Left hindlimb (tissue), 1 donor: ENCODE measurements at regions not wholly inside any gene's neighbourhood (a gene's known extent, or its start where the extent isn't known, plus 50 kb on each side); places are given as distances from the start of the nearest gene placed in this dataset.

Experiments used
- DNase-seq: peaks from one replicate; pipeline ENCODE4 v3.0.0-alpha.2; 2018

DNA sequence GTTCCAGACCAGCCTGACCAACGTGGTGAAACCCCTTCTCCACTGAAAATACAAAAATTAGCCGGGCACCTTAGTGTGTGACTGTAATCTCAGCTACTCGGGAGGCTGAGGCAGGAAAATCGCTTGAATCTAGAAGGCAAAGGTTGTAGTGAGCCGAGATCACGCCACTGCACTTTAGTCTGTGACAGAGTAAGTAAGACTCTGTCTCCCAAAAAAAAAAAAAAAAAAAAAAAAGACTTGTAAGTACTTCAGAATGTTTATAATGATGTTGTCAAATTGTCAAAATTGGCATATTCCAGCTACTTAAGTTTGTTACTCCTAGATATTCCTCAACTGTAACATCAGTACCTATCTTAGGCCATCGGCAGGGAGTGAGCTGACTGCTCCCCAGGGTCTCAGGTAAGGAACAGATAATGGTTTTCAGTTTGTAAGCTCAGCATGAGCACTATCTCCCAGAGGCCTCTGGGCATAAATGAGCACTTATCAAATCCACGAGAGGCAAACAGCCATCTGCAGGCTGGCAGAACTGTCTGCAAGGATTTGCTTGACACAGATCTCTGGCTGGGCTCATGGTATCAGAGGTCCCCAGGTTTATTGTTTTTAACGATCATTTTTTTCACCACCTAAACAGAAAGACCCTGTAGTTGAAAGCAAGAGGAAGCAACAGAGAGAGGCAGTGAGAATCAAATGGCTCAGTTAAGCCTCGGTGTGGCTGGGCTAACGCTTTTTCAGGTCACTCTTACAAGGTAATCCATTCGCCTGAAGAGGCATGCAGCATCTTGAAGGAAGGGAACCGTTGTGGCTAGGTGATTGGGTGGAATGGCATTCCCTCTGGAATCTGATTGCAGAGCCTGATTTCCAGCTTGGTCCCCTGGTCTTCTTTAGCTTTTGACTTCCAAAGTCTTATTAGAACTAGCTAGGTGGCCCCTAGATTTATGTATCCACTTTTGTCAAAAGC is 115.9 kb downstream of the LY86 start:
- no peak for DNase-seq

DNA sequence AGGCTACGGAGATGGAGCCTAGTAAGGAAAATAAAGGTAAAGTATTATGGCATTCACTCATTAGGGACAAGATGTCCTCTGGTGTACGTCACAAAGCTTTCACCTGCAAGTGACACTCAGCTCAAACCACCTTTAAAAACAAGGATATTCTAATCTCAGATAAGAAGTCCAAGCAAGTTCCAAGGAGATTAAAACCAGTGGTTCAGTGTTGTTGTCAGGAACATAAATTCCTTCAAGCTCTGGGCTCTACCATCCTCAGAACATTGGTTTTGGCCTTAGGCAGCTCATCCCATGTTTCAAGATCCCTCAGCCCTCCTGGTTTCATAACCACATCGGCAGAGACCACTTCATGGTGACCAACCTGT is 116.5 kb downstream of the LY86 start:
- DNase-seq: no peak

DNA sequence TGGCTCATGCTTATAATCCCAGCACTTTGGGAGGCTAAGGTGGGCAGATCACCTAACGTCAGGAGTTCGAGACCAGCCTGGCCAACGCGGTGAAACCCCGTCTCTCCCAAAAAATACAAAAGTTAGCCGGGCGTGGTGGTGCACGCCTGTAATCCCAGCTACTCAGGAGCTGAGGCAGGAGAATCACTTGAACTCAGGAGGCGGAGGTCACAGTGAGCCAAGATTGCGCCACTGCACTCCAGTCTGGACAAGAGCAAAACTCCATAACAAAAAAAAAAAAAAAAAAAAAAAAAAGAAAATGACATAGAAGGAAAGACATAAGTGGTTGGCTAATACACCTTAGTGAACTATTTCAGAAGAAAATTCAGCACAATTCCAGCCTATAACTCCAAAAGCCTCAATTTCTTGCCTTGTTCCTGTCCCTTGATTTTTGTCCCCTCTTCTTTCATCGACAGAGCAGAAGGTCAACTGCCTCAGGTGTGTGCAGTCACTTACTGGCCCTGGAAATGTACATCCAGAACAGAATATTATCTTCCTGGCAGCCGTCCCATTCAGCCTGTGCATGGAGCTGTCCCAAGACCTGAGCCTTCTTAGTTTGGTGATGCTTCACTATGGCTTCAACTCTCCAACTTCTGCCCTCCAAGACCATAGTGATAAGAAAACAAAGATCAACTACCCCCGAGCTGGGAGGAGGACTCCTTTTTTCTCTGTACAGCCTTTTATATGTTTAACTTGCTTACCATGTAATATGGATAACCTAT is 117.6 kb downstream of the LY86 start:
- no peak for DNase-seq

DNA sequence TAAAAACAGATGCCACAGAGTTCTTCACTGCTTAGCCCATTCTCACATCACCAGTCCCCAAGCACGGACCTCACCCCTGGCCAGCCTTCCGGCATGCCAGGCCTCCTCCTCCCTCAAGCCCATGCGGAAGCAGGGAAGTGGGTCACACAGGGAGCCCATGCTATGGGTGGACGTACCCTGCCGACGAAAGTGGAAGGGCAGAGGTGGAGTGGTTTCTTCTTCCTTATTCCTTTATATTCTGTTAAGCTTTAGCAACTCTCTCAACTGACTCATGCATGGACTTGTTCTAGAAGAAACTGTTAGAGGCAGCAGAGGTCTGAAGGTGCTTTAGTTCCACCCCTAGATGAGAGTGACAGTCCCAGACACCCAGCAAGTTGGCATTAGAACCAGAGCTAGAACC is 118.6 kb downstream of the LY86 start:
- DNase-seq: no peak

DNA sequence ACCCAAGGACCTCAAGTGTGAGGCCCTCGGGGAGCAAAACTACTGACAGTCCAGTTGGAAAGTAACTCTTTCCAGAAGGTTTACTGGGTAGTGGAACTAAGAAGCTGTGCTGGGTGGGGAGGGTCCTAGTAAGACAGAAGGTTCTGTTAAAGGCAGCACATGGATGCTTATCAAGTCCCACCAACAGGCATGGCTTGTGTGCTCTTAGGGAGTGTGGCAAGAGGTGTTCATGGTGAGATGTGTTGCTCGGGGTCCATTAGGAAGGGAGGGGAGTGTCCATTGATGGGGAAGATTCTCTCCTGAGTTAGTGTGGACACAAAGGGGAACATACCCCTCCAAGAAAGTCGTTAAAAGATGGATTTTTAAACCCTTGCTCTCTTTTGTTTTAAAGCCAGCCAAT is 120.6 kb downstream of the LY86 start:
- no peak for DNase-seq

DNA sequence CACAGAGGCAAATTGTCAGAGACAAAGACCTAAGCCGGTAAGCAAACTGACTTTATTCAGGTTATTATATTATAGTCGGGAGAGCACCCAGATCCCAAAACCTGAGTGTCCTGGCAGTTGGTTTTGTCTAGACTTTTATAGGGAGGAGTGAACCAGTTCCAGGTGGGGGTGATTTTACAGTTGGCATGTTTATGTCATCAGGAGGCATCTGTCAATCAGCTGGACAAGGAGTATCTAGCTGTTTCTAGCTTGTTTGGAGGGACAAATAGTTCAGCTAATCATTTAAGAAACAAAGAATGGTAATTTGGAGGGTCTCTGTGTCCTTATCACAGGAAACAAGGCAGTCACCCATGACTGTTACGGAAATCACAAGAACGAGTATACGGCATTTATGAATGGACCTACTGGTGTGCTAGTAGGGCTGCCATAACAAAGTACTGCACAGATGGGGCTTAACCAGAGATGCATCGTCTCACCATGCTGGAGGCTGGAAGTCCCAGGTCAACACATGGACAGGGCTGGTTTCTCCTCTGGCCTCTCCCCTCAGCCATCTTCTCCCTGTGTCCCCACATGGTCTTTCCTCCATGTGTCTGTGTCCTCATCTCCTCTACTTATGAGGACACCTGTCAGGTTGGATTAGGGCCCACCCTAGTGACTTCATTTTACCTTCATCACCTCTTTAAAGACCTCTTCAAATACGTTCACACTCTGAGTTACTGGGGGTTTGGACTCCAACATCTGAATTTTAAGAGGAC is 122.7 kb downstream of the LY86 start:
- no peak for DNase-seq

DNA sequence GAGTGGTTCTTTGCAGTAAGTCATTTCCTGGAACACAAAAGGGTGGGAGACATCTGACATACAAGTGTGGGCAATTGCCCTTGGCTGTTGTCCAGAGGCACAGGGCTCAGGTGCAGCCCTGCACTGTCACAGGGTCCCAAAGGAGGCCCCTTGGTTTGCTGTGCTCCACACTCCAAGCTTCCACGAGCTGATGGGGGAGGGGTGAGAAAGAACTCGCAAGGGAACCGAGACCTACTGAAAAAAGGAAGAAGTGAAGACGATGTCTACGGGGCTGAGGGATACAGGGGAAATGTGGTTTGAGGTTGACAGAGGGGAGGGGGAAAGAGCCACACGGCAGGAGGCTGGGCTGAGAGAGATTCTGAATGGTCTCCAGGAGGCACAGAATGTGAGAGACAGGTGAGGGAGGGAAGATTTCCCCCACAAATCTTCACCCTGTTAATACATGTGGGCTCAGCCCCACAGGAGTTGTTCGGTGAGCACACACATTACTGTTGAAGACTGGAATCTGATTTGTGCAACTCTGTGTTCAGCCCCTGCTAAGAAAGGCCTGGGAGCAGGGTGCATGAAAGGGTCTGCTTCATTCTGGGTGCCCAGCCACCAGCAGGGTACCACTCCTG is 123.4 kb downstream of the LY86 start:
- DNase-seq: no peak

DNA sequence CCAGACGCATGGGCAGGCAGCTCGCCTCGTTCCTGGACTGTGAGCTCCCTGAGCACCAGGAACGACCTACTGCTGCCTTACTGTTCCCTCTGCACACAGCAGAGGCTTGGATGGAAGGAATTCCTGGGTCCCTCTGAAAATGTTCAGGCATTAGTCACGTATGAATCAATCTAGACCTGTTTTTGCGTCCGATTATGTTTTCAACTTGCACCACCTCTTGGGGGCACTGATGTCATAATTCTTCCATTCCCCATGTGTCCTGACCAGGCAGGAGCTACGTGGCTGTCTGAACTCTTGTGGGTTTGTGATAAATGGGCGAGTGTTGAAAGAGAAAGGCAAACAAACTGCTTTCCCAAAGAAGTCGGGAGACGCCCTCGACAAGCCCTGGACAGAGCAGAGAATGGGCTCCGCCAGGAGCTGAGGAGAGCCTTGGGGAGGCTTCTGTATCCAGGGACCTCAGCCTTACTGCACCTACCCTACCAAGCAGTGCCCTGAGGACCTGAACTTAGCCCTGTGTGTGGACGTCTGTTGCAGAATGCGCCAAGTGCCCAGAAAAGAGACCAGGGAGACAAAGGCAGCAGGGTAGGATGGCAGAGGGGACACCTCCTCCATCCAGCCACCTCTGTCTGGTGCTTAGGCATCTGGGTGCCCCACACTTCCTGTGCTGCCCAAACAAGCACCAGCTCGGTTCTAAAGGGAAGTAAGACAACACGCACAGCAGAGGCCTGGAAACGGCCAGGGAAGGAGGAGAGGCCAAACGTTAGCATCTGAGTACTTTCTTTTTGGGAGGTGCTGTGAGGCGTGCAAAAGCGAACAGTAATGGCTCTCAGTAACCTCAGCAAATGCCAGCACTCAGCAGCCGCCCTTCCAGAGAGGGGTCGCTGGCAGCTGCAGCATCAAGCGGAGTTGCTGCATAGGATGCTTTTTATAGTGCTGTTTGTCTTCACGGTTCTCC is 124.2 kb downstream of the LY86 start:
- DNase-seq: no peak

DNA sequence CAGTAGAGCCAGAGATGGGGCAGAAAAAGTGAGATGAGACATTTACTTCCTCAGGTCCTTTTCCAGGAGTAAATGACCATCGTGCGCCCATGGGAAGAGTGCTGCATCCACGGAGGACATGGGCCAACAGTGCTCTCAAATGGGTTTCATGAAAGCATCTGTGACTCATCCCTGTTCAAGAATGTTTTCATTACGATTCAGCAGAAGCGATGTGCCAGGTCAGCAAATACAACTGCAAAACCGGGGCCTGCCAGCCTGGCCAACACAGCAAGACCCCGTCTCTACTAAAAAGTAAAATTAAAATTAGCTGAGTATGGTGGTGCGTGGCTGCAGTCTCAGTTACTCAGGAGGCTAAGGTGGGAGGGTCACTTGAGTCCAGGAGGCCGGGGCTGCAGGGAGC is 125.1 kb downstream of the LY86 start:
- no peak for DNase-seq

DNA sequence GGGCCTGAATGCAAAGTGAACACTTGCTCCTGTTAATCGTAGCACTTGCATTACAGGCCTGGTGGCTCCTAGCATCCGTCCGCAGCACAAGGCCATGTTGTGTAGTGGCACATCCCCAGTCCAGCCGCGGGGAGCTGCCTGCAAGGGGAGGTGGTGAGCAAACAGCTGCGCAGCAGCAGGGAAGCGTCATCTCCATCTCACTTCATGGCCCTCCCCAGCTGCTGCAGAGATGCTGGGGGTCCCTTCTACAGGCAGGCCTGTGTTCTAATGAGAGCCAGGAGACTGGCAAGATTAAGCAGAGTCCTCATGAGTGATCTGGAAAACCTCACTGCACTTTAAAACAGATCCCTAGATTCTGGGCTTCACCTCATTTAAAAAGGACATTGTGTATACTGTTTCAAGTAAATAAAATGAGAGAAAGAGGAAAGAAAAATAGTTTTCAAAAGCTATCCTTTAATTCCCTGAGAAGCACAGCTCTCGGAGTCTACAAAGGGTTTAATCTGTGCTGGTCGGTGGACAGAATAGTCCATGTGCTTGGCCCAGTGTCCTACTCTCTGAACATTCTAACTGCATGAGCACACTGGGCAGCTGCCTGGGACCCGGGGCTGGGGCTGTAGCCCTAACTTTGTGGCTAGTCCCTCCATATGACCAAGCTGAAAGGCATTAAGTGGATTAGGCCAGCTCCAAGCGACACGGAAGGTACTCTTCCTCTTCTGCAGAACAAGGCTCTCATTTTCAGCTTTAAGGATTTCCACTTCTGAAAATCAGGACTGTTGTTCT is 125.8 kb downstream of the LY86 start:
- DNase-seq: peak; percentile 68

DNA sequence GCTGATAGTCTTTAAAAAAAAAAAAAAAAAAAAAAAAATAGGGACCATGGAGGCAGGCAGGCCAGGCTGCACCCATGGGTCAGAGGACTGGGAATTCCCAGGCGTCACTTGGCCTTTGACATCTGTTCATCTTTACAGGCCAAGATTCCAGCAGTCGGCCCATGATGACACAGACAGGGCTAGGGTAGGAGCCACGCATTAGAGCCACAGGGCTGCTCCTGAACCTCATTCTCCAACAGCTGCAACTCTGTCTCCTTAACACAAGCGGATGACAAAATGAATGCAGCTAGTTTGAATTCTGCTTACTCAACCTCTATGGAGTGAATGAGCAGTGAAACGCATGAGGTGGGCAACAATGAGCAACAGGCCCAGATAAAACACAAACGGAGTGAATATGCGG is 126.4 kb downstream of the LY86 start:
- no peak for DNase-seq

DNA sequence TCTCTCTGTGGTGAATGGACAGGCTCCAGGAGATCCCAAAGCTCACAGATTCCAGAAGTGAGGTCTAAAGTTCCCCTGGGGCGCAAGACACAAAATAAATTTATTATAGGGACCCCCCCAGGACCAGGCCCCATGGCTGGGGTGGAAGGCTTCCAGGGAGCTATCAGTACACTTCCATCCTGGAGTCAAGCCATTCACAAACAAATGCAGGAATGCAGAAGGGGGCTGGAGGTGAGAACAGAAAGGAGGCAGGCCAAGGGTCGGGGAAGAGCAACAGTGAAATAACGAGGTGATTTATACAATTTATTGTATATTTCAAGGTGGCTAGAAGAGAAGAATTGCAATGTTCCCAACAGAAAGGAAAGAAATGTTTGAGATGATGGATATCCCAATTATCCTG is 126.9 kb downstream of the LY86 start:
- DNase-seq: no peak

DNA sequence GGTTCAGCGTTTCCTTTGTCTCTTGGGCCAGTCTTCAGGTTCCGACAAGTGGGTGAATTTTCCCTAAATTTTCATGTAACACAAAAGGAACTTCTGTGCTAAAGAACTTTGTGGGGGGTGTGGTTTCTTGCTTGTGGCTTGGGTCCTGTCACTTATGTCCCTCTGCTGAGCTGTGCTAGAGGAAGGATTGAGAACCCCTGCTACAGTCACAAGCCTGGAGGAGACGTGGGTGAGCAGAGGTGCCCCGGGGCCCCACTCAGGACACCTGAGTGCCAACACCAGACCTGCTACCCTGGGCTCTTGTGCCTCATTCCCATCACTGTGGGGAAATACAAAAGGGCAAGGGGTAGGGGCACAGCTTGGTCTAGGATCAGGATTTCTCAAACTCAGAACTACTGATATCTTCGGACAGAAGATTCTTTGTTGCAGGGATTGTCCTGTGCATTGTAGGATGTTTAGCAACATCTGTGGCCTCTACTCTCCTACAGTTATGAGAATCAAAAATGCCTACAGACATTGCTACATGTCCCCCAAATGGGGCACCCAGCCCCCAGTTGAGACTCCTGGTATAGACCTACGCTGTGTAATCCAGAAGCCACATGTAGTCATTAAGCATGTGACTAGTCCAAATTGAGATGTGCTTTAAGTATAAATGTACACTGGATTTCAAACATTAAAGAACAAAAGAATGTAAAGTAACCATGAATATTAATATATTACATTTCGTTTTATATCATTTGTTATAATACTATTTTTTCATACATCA is 128.7 kb downstream of the LY86 start:
- DNase-seq: no peak

DNA sequence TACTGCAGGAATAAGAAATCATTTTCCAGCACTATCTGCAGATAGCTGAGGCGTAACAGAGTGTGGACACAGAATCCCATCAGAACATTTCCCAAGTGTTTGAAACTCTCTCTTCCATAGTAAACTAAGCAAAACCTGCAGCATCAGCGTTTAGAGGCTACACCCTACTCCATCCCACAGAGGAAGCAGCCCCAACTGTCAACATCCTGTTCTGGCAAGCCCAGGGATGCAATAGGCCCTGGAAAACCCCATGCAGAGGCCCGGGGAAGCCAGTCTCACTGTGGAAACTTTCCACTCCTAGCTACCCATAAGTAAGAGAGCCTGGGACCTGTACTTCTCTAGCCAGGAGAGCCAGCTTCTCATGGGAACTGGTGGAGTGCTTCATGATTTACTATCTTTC is 129.4 kb downstream of the LY86 start:
- DNase-seq: no peak

DNA sequence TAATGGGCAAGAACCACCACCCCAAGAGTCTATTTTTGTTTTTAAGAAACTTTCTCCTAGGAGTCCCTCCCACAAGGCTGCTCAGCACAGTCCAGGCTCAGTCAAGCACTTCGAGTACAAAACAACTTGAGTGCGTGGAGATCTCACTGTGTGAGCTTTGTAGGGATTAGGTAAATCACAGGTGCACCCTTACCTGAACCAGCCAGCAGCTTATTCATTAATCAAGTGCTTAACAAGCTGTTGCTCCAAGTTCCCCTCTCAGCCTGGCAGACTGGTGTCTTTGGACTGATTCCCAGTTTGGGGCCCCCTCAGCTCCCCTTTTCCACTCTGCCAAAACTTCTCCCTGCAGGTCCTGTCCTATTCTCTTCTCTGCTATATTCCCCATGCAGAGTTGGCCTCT is 133.1 kb downstream of the LY86 start:
- DNase-seq: no peak

DNA sequence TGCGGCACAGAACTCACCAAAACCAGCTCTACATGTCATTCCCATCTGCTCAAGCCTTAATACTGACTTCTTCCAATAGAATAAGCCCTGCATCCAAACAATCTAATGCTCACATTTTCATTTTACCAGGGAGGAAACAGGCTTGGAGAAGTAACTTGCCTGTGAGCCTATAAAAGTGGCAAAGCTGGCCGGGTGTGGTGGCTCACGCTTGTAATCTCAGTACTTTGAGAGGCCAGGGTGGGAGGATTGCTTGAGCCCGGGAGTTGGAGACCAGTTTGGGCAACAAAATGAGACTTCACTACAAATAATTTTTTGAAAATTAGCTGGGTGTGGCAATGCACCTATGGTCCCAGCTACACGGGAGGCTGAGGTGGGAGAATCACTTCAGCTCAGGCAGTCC is 133.7 kb downstream of the LY86 start:
- DNase-seq: no peak

DNA sequence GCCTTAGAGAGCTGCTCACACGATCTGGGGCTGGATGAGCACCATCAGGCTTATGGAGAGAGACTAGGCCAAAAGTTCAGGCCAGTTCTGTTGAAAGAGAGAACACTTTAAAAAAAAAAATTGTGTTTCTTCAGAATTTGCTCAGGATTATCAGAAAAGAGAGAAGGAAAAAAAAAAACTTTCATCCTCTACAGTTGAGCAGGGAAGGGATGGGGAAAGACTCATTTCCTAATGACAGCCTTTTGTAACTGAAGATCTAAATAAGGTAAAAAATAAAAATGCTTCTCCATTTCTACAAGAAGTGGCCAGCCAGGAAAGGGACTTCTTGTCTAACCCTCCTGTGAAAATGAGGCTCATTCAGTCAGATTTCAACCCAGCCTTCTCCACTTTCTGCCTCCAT is 134.8 kb downstream of the LY86 start:
- DNase-seq: no peak

DNA sequence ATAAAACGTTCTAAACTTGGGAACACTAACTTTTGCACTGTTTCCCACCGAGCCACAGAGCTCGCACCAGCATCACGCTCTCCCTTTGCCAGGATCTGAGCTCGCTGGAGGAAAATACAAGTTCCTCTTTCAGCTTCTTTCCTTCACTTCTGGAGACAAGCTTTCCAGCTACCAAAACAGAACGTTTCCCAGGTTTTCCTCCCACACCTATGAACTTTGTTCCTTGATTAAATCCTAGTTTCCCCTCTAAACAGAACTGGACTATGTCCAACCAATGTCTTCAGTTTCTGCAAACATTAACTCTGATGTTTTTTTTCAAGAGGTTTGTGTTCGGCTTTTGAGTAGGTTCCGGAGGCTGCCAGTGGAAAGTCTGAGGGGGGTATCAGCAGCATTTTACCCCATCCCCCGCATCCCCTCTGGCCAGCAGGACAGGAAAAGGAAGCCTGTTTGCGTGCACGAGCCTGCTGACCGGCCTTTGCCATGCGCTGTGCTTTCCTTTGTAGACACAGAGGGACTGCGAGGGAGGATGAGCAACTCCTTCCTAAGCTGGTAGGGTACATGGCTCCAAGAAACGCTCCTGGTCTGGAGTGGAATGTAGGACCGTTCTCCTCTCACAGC is 135.5 kb downstream of the LY86 start:
- DNase-seq: peak; percentile 80

DNA sequence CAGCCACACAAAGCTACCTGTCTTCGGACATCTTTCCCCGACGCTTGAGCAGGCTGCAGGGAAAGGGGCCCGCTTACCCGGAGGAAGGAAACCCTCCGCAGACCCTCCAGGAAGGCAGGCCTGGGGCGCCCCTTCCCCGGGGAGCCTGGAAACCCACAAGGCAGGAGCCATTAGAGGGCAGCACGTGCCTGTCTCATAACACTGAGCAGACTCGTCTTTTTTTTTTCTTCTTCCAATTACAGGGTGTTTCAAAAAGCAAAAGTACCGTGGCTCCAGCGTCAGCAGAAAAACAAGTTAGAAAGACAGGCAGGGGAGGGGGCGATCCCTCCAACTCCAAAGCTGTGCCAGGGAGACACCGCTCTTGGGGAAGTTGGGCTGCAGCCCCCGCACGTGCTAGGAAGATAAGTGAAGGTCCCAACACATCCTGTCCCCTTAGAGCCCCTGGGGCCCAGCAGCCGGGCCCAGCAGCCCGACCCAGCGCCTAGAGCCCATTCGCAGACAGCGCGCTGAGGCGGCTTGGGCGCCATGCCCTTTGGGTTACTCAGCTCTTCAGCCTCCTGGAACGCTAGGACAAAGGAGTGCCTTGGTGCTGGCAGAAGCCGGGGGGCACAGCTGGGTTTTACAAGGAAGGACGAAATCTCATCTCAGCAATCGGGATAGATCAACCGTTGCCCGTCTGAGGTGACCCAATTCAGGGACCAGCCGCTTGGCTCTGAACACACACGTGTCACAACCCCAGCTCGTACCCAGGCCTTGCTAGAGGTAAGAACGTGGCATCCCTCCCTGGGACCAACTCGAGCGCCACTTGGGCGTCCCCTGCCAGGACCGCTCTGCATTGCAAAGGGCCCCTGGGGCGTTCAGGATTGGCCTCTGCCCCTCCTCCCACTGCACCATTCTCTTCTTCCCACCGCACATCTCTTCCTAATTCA is 136.3 kb downstream of the LY86 start:
- DNase-seq: peak; percentile 84
